MV-4-11 (cell line): ENCODE measurements at regions not wholly inside any gene's neighbourhood (a gene's known extent, or its start where the extent isn't known, plus 50 kb on each side); places are given as distances from the start of the nearest gene placed in this dataset.
"Not testable (repeated sequence)": the region's sequence is repeated elsewhere in the genome, so short reads cannot be mapped to it uniquely, and the experiment has no call there.

Experiments
- DNase-seq: peaks from one replicate; lab custom pipeline; 2025; lab: John Stamatoyannopoulos, UW

DNA sequence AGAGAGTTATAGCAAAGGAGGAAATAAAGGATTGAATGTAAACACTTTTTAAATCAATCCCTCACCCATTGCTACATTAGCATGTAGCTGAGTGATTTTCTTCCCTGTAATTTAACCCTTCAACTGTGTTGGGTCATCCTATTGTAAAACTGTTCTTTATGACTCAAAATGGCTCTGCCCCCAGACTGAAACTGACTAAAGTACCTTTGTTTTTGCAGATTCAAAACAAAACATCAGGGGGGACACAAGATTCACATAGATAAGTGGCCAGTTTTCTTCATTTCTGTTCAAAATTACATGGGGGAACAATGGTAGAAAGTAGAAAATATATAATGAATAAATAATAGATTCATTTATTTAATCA is 268.4 kb downstream of the IGSF11 start:
- no peak for DNase-seq

DNA sequence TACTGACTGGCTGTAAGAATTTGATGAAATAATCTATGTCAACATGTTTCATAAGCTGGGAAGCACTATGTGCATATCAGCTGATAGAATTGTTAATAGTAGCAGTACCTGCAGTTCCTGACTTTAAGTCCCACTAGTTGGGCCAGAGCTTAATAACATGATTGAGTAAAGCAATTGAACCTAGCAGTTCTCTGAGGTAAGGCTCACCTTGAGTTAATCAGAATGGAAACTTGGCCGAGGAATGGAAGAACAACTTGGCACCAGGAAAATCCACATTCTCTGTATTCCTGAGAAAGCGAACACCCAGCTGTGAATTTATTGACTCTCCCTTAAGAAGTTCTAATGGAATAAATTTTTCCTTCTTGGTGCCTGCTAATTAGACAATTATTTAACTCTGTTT is 262.6 kb downstream of the IGSF11 start:
- DNase-seq = no peak

DNA sequence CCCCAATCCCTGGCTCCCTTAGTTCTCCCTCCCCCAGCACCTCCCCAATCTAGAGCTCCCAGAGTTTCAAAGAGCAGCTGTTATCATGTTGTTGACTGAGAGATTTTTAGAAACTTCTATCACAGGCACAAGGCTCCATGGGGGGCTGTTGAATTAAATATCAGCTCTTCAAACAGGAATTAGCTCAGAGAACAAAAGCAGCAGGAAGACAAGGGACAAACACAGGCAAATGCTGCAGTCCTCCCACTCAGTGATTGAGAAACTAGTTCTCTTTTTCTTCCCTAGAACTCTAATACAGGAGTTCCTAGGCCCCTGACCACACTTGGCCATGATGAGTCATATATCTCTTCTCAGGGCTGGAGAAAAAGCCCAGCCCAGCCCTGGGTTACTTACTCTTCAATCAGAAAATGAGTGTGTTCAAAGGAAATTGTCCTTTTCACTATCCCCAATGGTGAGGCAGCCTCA is 262.1 kb downstream of the IGSF11 start:
- peak; percentile 96 for DNase-seq

DNA sequence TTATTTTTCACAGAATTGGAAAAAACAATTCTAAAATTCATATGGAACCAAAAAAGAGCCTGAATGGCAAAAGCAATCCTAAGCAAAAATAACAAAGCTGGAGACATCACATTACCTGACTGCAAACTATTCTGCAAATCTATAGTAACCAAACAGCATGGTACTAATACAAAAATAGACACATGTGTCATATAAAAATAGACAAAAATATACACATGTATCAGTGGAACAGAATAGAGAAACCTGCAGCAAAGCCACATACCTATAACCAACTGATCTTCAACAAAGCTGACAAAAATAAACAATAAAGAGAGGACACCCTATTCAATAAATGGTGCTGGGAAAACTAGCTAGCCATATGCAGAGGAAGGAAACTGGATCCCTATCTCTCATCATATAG is 259.6 kb downstream of the IGSF11 start:
- DNase-seq = no peak

DNA sequence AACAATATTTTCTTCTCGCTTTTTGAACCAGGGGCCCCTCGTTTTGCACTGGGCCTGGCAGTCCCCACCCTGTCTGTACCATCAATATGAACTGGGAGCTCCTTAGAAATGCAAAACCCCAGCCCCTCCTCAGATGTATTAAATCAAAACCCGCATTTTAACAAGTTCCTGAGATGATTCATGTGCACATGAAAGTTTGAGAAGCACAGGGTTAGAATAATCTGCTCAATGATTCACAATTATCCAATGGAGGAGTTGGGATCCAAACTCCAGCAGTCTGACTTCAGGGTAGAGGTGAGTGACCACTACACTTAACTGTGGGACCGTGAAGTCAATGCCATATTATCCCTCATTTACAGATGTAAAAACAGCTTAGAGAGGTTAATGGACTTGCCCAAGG is 256.4 kb downstream of the IGSF11 start:
- DNase-seq = no peak

DNA sequence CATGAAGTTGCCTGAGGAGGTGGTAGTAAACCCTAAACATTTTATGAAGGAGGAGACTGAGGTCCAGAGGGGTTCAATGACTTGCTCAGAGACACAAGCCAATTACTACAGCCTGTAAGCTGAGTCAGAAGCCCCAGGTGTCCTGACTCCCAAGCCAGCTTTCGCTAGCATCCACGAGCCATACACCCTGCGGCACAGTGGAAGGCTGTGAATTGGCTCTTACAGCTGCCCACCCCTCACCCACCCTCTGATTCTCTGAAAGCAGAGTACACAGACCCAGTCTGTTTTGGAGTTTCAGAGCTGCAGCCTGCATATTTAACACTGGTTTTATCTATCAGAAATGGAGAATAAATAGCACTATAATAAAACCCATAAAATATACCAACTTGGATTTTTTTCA is 253.4 kb downstream of the IGSF11 start:
- no peak for DNase-seq

DNA sequence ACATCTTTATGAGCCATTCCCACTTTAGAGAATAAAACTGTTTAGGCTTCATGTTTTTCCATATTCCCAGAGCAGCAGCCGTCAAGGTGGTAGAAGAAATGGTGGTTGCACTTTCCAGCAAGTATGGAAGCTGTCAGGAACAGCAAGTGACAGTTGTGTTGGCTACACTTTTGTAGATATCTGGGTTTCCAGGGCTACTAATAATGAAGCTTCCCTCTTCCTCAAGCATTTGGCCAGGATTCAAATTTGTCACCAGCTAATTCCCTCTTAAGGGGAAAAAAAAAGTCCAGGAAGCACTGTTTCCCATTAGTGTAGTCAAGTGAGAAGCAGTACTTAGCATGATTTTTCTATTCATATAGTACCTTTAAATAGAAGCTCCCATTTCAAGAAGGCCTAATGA is 252.8 kb downstream of the IGSF11 start:
- no peak for DNase-seq

DNA sequence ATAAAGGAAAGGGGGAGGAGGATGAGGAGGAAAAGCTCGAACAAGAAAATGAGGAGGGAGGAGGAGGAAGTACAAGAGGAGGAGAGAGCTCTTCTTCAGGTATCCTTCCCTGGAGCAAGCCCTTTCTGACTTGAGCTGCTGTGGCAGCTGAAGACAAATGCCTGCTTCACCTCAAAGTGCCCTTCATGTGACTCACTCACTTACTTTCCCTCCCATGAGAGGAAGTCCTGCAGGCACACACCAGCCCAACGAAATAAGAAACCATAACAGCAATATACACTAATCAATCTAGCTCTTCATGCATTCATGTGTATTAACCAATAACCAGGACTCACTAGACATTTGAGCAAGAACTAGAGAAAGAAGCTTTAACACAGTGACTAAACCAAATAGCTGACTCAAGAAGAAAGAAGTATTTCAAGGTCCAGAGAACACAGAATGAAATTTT is 251.9 kb downstream of the IGSF11 start:
- peak; percentile 19 for DNase-seq

DNA sequence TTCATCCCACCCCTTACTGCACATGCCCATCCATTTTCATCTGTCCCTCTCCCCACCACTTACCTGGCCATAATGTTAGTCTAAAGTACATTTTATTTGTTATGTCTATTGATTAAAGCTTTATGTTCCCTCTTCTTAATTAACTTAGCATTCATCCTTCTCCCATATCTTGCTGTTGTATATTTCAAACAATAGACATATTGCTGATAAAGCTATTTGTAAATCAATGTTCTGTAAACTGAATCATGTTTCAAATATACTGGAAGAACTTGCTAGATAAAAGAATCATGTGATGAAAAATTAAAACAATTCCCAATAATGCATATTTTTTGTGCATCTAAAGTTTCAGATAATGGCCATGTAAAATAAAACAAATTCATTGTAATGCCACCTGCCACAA is 249.2 kb downstream of the IGSF11 start:
- no peak for DNase-seq

DNA sequence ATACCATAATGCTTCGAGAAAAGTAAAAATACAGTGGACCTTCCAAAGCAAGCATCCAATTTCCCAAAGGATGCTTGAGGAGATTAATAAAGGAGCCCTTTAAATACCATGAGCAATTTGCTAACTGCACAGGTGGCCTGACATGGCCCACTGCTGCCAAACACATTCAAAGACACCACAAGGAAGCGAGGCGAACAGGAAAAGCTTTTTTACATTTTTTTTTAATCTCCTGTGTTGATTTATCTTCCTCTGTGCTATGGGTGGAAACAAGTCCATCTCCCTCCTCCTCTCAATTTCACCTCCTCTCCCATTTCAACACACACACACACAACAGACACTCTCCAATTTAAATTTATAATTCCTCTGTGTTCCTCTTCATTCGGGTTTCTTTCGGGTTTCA is 243.4 kb downstream of the IGSF11 start:
- DNase-seq = no peak

DNA sequence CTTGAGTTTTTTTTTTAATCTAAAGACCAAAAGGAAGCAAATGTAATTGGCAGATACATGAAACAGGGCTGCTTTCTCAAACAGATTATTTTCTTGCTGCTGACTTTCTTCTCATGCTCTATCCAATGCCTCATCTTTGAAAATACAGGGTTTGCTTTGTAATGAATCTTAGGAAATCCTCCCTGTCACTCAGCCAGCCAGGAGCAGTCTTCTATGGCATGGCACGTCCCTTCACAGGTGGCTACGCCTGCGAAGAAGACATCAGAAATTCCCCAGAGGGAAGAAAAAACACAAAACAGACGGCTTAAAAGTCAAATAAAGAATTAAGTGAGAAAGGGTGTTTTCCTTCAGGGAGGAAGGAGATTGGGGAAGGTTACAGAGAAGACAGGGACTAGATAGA is 242.5 kb downstream of the IGSF11 start:
- DNase-seq = no peak

DNA sequence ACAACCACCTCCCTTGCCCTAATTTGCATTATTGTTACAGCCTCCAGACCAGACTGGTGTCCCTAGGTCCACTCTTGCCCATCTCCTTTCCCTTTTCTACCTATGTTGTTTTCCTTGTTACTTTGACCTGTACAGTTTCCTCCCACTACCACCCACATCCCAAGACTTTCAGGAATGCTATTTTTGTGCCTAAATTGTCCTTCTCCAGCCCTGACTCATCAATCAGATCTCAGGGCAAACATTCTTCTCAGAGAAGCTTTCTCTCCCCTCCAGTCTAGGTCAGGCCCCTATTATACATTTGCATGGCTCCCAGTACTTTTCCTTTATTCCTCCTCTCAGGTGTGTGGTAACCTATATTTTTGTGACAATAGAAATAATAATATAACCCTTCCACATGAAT is 241.5 kb downstream of the IGSF11 start:
- no peak for DNase-seq

DNA sequence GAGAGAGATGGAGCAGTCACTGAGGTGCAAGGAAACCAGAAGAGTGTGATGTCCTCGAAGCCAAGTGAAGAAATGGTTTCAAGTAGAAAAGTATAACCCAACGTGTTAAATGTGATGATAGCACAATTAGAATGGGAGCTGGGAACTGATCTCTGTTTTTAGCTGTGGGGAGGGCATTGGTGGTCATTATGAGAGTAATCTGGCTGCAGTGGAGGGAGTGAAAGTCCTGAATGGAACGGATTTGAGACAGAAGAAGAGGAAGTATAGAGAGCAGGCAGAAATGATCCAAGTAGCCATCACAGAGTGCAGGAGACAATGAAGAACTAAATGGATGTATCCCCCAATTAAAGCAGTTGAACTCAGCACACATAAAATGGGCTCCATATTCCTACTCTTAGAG is 235.3 kb downstream of the IGSF11 start:
- no peak for DNase-seq

DNA sequence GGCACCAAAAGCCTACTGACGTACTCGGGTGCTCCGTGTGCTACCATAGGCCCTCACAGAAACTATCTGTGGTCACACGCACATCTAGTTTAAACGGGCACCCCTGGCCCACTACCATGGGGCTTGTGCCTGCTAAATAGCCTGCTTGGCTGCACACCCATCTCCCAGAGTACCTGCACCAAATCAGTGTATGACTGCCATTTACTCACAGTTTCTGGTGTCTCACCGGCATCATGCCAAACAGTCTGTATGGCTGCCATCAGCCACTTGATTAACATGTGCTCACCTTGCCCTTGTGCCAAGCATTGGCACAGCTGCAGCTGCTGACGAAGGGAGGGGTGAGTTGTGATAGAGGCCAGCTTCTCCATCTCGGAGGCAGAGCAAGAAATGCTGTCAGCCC is 232.7 kb downstream of the IGSF11 start:
- DNase-seq = no peak

DNA sequence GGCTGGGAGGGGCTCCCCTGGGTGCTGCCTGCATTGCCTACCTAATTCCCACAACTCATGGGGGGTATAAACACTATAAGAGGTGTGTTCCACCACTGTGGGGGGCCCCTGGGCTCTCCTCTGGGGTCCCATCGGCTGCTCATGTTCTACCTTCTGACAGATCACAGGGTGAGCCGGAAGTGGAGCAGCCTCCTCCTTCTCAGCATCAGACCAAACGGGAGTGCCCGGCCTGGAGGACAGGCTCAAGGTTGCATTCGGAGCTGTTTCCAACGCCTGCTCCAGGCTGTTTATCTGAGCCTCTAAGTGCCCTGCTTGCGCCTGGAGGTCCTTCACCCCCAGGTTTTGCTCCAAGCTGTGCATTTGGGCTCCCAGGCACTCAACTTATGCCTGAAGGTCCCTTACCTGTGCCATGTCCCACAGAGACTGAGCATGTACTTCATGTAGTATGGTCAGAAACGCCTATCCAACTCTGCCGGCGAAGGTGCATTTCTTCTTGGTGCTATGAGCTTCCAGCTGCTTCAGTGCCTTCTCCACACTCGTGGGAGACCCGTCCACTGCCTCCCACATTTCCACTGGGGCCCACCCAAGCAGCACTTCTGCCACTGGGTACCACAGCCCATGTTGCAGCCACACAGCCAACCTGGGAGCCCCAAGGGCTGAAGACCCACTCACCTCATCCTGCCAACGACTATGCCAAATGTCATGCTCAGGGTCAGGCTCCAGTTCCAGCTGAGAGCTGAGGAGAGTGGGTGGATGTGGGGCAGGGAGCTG is 232.1 kb downstream of the IGSF11 start:
- no peak for DNase-seq

DNA sequence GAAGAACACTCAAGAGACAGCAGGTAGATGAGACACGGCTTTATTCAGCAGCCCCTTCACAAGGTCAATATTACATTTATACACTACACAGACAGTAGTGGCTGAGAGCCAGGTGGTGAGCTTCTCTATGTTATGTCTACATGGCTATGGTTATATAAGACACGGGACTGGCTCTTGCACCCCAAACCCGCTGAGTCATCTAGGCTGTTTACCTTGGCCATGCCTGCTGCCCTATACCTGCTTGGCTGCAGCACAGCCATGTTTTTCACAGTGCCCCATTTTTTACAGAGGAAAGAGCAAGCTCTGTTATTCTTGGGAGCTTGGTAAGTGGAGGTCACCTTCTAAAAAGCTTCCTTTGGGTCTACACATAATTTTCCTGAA is 231.6 kb downstream of the IGSF11 start:
- no peak for DNase-seq

DNA sequence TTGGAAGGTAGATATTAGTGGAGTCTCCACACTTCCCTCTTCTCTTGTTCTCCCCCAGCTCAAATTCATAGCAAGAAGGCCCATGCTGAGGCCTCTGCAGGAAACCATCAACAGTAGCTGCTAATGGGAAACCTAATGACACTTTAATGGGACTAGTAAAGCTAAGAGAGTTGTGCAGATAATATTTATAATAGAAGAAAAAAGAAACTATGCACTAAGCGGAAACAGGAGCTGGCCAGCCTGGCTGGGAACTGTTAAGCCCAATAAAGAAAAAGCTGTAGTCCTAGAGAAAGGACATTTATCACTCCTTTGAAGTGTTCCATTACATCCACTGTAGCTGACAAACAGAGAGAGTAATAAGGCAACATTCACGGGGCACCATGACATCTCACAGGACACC is 229.6 kb downstream of the IGSF11 start:
- DNase-seq = no peak

DNA sequence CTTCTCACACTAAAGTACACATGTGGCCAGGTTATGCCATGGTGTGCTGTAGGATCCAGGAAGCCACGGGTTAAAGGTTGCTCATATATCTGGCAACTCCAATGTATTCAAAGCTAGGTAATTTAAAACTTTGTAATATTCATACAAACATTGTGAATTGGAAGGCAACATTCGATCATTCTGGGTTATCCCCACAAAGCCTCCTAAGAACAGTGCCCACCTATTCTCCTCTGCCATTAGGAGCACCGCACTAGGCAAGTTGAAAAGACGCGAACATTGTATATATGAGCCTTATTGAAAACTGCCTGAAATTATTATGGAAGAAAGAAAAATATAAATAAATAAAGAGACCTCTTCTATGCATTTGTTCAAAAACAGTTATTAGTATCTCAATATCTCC is 228.2 kb downstream of the IGSF11 start:
- no peak for DNase-seq

DNA sequence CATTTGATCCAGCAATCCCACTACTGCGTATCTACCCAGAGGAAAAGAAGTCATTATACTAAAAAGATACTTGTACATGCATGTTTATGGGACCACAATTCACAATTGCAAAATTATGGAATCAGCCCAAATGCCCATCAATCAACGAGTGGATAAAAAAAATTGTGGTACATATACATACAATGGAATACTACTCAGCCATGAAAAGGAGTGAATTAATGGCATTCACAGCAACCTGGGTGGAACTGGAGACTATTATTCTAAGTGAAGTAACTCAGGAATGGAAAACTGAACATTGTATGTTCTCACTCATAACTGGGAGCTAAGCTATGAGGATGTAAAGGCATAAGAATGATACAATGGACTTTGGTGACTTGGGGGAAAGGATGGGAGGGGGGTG is 227.3 kb downstream of the IGSF11 start:
- not testable (repeated sequence) for DNase-seq

DNA sequence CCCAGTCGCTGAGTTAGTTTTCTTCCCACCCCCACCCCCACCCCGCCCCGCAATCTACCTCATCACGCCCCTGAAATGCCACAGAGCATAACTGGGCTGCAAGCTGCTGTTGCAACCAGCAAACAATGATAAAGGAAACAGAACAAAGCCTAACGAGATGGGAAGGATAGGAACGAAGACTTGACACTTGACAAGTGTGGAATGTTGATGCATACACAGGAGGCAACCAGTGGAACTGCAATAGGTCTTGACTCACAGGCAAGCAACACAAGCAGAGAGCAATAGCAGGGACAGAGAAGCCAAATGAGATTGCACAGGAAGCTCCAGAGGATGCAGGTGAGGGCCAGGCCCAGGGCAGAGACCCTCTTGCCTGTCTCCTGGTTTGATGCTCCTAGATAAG is 225.9 kb downstream of the IGSF11 start:
- no peak for DNase-seq

DNA sequence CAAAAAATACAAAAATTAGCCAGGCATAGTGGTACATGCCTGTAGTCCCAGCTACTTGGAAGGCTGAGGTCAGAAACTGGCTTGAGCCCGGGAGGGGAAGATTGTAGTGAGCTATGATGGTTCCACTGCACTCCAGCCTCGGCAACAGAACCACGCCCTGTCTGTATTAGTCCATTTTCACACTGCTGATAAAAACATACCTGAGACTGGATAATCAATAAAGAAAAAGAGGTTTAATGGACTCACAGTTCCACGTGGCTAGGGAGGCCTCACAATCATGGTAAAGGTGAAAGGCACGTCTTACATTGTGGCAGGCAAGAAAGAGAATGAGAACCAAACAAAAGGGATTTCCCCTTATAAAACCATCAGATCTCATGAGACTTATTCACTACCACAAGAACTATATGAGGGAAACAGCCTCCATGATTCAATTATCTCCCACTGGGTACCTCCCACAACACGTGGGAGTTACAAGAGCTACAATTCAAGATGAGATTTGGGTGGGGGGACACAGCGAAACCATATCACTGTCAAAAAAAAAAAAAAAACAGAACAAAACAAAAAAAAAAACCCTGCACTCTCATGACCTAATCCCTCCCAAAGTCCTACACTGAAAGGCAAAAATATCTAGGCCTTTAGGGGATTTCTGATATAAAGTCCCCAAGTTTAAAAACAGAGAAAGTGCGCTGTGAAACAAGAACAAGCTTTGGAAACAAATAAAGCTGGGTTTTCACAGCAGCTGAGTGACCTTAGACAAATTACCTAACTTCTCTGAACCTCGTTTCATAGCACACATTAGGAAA is 224.7 kb downstream of the IGSF11 start:
- DNase-seq = no peak

DNA sequence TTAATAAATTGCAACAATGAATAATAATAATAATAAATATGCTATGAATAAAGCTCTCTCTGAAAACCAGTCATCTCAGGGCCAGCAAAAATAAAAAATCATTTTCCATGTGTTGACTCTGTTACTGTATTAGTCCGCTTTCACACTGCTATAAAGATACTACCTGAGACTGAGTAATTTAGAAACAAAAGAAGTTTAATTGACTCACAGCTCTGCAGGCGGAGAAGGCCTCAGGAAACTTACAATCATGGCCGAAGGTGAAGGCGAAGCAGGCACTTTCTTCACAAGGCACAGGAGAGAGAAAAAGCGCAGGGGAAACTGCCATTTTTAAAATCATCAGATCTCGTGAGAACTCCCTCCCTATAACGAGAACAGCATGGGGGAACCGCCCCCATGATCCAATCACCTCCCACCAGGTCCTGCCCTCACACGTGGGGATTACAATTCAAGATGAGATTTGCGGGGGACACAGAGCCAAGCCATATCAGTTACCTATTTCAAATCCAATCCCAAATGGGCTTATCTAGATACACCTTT is 224.1 kb downstream of the IGSF11 start:
- DNase-seq = no peak

DNA sequence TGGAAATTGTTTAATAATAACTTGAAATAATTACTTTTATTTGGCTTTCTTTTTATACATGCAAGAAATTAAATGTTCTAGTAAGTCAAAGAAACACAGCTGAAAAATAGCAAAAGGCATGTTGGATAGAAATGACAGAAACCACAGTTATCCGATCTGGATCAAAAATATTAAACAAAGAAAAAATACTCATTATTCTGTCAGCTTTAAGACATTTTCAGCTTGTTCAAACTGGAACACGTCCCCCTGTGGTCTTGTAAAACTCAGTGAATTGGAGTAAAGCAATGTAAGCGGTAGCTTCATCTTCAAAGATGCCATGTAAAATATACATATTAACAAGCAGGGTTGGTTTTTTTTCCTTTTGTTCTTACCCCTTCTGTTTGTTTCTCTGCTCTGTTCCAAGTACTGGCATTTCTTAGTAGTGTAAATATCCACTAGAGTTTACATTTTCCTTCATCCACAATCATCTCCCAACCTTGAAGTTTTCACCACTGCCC is 223.4 kb downstream of the IGSF11 start:
- no peak for DNase-seq
